Mammary epithelial cell (primary cell): ENCODE measurements at regions not wholly inside any gene's neighbourhood (a gene's known extent, or its start where the extent isn't known, plus 50 kb on each side); places are given as distances from the start of the nearest gene placed in this dataset.

ENCODE experiments used
- EZH2 ChIP-seq: IDR thresholded peaks from 2 replicates; pipeline ENCODE4 v1.6.1; 2012; ENCODE audit warnings: low read length, inconsistent platforms, borderline replicate concordance
- TF ChIP-seq, protein P1 (sequence below), 2 donors: IDR thresholded peaks in 1 of 2; conservative IDR thresholded peaks in 1 of 2; 2 replicates each; pipeline ENCODE4 v1.5.1; 2011 to 2012; ENCODE audit warnings: inconsistent platforms in 2 of 2, low read length in 2 of 2, mild to moderate bottlenecking in 2 of 2, control low read depth in 1 of 2, low read depth in 1 of 2; ENCODE audit not compliant: insufficient read depth in 1 of 2; ENCODE audit errors: extremely low read depth in 1 of 2

- TF ChIP-seq, protein P1, sequence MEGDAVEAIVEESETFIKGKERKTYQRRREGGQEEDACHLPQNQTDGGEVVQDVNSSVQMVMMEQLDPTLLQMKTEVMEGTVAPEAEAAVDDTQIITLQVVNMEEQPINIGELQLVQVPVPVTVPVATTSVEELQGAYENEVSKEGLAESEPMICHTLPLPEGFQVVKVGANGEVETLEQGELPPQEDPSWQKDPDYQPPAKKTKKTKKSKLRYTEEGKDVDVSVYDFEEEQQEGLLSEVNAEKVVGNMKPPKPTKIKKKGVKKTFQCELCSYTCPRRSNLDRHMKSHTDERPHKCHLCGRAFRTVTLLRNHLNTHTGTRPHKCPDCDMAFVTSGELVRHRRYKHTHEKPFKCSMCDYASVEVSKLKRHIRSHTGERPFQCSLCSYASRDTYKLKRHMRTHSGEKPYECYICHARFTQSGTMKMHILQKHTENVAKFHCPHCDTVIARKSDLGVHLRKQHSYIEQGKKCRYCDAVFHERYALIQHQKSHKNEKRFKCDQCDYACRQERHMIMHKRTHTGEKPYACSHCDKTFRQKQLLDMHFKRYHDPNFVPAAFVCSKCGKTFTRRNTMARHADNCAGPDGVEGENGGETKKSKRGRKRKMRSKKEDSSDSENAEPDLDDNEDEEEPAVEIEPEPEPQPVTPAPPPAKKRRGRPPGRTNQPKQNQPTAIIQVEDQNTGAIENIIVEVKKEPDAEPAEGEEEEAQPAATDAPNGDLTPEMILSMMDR (conservative IDR thresholded peaks at IDR 0.05 in 1 of 2, IDR thresholded peaks at IDR 0.05 in 1 of 2; ENCODE audit: extremely low read depth in 1 of 2, insufficient read depth in 1 of 2, low read depth in 1 of 2, low read length in 2 of 2) = no peak
- no peak for TF ChIP-seq EZH2
Observed at GRCh38 chr16:86826941-86827340, 248.6 kb downstream of the FOXL1 start.
